Vagina (tissue), 2 donors: ENCODE measurements at regions not wholly inside any gene's neighbourhood (a gene's known extent, or its start where the extent isn't known, plus 50 kb on each side); places are given as distances from the start of the nearest gene placed in this dataset.

ENCODE experiments used
- CTCF ChIP-seq, 3 experiments: fragments of 450-650 bp in 2 of 3; fragments of 200-600 bp in 1 of 3; sonication (generic) in 1 of 3; IDR thresholded peaks; one replicate each; pipeline ENCODE4 v1.5.1; 2017 to 2019; ENCODE audit warnings: antibody characterized with exemption in 3 of 3, mild to moderate bottlenecking in 2 of 3, moderate library complexity in 2 of 3
- POLR2A ChIP-seq, 2 donors: fragments of 450-650 bp; IDR thresholded peaks; one replicate each; pipeline ENCODE4 v1.6.1; 2017; ENCODE audit warnings: antibody characterized with exemption in 2 of 2, mild to moderate bottlenecking in 2 of 2, moderate library complexity in 2 of 2

- TF ChIP-seq CTCF (IDR thresholded peaks at IDR 0.05): no peak
- no peak for TF ChIP-seq POLR2A (IDR thresholded peaks at IDR 0.05)
Observed at GRCh38 chr19:5222821-5223321, 117.7 kb downstream of the PTPRS start.
